Loucy (cell line): ENCODE measurements at regions not wholly inside any gene's neighbourhood (a gene's known extent, or its start where the extent isn't known, plus 50 kb on each side); places are given as distances from the start of the nearest gene placed in this dataset.

ENCODE experiments used
- H2AFZ ChIP-seq: fragments of 200-600 bp; sonication (generic); 2 replicates; pipeline ENCODE4 v1.6.0; 2016; ENCODE audit warnings: antibody characterized with exemption, mild to moderate bottlenecking, low read length, moderate library complexity
- H3F3A ChIP-seq: fragments of 200-600 bp; 2 replicates; pipeline ENCODE4 v1.6.0; 2016; ENCODE audit warnings: antibody characterized with exemption, low read depth, mild to moderate bottlenecking
- H3K27me3 ChIP-seq: fragments of 200-600 bp; sonication (generic); 2 replicates; pipeline ENCODE4 v1.6.1; 2014; ENCODE audit warnings: low read length, mild to moderate bottlenecking; ENCODE audit not compliant: insufficient read depth, poor library complexity, severe bottlenecking
- H3K36me3 ChIP-seq: fragments of 200-600 bp; sonication (generic); 2 replicates; pipeline ENCODE4 v1.6.1; 2016; ENCODE audit warnings: low read length; ENCODE audit not compliant: insufficient read depth
- H3K4me1 ChIP-seq: fragments of 200-600 bp; sonication (generic); 2 replicates; pipeline ENCODE4 v1.5.1; 2014; ENCODE audit warnings: low read length, mild to moderate bottlenecking; ENCODE audit not compliant: insufficient read depth, poor library complexity, severe bottlenecking
- H3K4me2 ChIP-seq: fragments of 200-600 bp; sonication (generic); 2 replicates; pipeline ENCODE4 v1.6.0; 2014; ENCODE audit warnings: antibody characterized with exemption, low read length, low read depth, mild to moderate bottlenecking; ENCODE audit not compliant: poor library complexity, severe bottlenecking
- H3K4me3 ChIP-seq: fragments of 200-600 bp; sonication (generic); 2 replicates; pipeline ENCODE4 v1.5.1; 2014; ENCODE audit warnings: low read length, mild to moderate bottlenecking, mixed read lengths; ENCODE audit not compliant: poor library complexity, severe bottlenecking
- H3K79me2 ChIP-seq: fragments of 200-600 bp; sonication (generic); 2 replicates; pipeline ENCODE4 v1.6.1; 2014; ENCODE audit warnings: low read length; ENCODE audit not compliant: insufficient read depth
- H3K9ac ChIP-seq: fragments of 200-600 bp; sonication (generic); 2 replicates; pipeline ENCODE4 v1.6.0; 2014; ENCODE audit warnings: mild to moderate bottlenecking, low read depth, low read length, moderate library complexity; ENCODE audit not compliant: poor library complexity, severe bottlenecking
- H3K9me2 ChIP-seq: fragments of 200-600 bp; sonication (generic); replicated peaks from 2 replicates; pipeline ENCODE4 v1.6.1; 2016; ENCODE audit warnings: low read depth, low read length, mixed read lengths
- H3K9me3 ChIP-seq: fragments of 200-600 bp; sonication (generic); 2 replicates; pipeline ENCODE4 v1.6.1; 2014; ENCODE audit warnings: mild to moderate bottlenecking, antibody characterized with exemption, low read length, low read depth; ENCODE audit not compliant: insufficient read depth
- H4K20me1 ChIP-seq: fragments of 200-600 bp; sonication (generic); 2 replicates; pipeline ENCODE4 v1.6.0; 2014; ENCODE audit warnings: antibody characterized with exemption, low read length, mild to moderate bottlenecking; ENCODE audit not compliant: insufficient read depth, poor library complexity, severe bottlenecking
- CTCF ChIP-seq: fragments of 200-600 bp; sonication (generic); conservative IDR thresholded peaks from 2 replicates; pipeline ENCODE4 v1.5.1; 2014; ENCODE audit warnings: mild to moderate bottlenecking, antibody characterized with exemption, low read length
- EZH2phosphoT487 ChIP-seq: fragments of 200-600 bp; IDR thresholded peaks from 2 replicates; pipeline ENCODE4 v1.6.1; 2018; ENCODE audit warnings: antibody characterized with exemption, mild to moderate bottlenecking, moderate library complexity, borderline replicate concordance

- Histone ChIP-seq H3K4me3 (no peak overlapping the region), H3K9ac (no peak overlapping the region), H4K20me1 (no peaks in the 10 kb centered on the region), H3F3A (no peaks in the 10 kb centered on the region), H3K79me2 (no peaks in the 10 kb centered on the region), H2AFZ (no peak overlapping the region; the same call in 1 of the 2 replicates), H3K9me3 (no peaks in the 10 kb centered on the region), H3K9me2 (no peaks in the 10 kb centered on the region), H3K27me3 (no peaks in the 10 kb centered on the region), H3K4me2 (no peak overlapping the region), H3K36me3 (no peaks in the 10 kb centered on the region), H3K4me1 (no peaks in the 10 kb centered on the region)
- no peak for TF ChIP-seq CTCF
- no peak for TF ChIP-seq EZH2phosphoT487
These were observed 82.2 kb downstream of the KLF15 start for GRCh38 chr3:126274735-126275619.

GRCh38 chr3:126270145-126270811, 86.9 kb downstream of the KLF15 start:
- H3K4me3 ChIP-seq: no peak overlapping the region
- no peak overlapping the region for H2AFZ ChIP-seq
- no peaks in the 10 kb centered on the region for H3K36me3 ChIP-seq
- H3F3A ChIP-seq: no peaks in the 10 kb centered on the region
- TF ChIP-seq CTCF (no peak), EZH2phosphoT487 (no peak)
- H3K9me2 ChIP-seq: no peaks in the 10 kb centered on the region
- no peaks in the 10 kb centered on the region for H3K9me3 ChIP-seq
- H3K9ac ChIP-seq: no peak overlapping the region
- H3K4me2 ChIP-seq: no peak overlapping the region
- no peaks in the 10 kb centered on the region for H3K4me1 ChIP-seq
- H3K79me2 ChIP-seq: no peaks in the 10 kb centered on the region
- H4K20me1 ChIP-seq: no peaks in the 10 kb centered on the region
- H3K27me3 ChIP-seq: no peaks in the 10 kb centered on the region

- Histone ChIP-seq H3F3A (no peaks in the 10 kb centered on the region), H3K9ac (no peak overlapping the region), H2AFZ (no peak overlapping the region), H3K27me3 (no peaks in the 10 kb centered on the region), H4K20me1 (no peaks in the 10 kb centered on the region), H3K4me2 (no peak overlapping the region), H3K79me2 (no peaks in the 10 kb centered on the region), H3K4me1 (no peaks in the 10 kb centered on the region), H3K9me3 (no peaks in the 10 kb centered on the region), H3K4me3 (no peak overlapping the region), H3K36me3 (no peaks in the 10 kb centered on the region), H3K9me2 (no peaks in the 10 kb centered on the region)
- TF ChIP-seq CTCF: no peak
- no peak for TF ChIP-seq EZH2phosphoT487
These were observed 87.9 kb downstream of the KLF15 start for GRCh38 chr3:126269354-126269753.
